Neural progenitor cell (in vitro differentiated cells): ENCODE measurements at regions not wholly inside any gene's neighbourhood (a gene's known extent, or its start where the extent isn't known, plus 50 kb on each side); places are given as distances from the start of the nearest gene placed in this dataset.

Experiments used
- CTCF ChIP-seq: fragments of 200-600 bp; sonication (generic); IDR thresholded peaks from 2 replicates; pipeline ENCODE4 v1.5.1; 2017; ENCODE audit warnings: antibody characterized with exemption, mild to moderate bottlenecking
- EZH2 ChIP-seq: fragments of 200-600 bp; sonication (generic); IDR thresholded peaks from 2 replicates; pipeline ENCODE4 v1.6.1; 2017; ENCODE audit warnings: antibody characterized with exemption, mild to moderate bottlenecking, moderate library complexity
- EZH2phosphoT487 ChIP-seq: fragments of 200-600 bp; sonication (generic); IDR thresholded peaks from 2 replicates; pipeline ENCODE4 v1.6.1; 2017; ENCODE audit warnings: antibody characterized with exemption

DNA sequence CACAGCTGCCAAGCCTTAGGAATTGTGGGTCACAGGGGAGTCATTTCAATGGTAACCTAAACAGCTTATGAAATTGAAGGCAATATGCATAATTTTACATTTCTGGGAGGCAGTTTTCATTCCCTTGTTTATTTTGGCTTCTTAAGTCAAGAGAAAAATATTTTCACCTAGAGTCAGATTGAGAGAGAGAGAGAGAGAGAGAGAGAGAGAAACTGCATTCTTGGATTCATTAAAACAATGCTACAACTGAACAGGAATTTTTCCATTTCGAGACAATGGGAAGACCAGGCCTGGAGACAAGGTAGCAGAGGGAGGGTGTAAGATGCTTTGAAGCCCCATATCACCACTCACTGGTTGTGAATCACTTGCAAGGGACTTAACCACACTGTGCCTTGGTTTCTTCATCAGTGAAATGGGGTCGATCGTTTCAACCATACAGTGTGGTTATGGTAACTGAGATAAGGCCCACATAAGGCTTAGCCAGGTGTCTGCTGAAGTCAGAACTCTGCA, 224.7 kb upstream of the IRX3 start:
- no peak for TF ChIP-seq CTCF
- no peak for TF ChIP-seq EZH2
- no peak for TF ChIP-seq EZH2phosphoT487
